CD4-positive, alpha-beta T cell treated with Interleukin-17A for 1 hour (primary cell): ENCODE measurements at regions not wholly inside any gene's neighbourhood (a gene's known extent, or its start where the extent isn't known, plus 50 kb on each side); places are given as distances from the start of the nearest gene placed in this dataset.

Source experiments
- DNase-seq: peaks from one replicate; pipeline ENCODE4 v3.0.0-alpha.2; 2020

- DNase-seq = no peak
Measured at GRCh38 chr12:61367281-61367785, 892.9 kb upstream of the USP15 start.

- no peak for DNase-seq
Measured at GRCh38 chr12:61369241-61369910, 890.8 kb upstream of the USP15 start.

GRCh38 chr12:61384511-61384910 is 875.7 kb upstream of the USP15 start:
- DNase-seq = no peak

- no peak for DNase-seq
Measured at GRCh38 chr12:61385771-61386170, 874.4 kb upstream of the USP15 start.

- no peak for DNase-seq
Measured at GRCh38 chr12:61397668-61398067, 862.5 kb upstream of the USP15 start.

- DNase-seq = no peak
Measured at GRCh38 chr12:61412201-61412600, 848.0 kb upstream of the USP15 start.

GRCh38 chr12:61414470-61414869 is 845.7 kb upstream of the USP15 start:
- DNase-seq = no peak

GRCh38 chr12:61422786-61423185 is 837.4 kb upstream of the USP15 start:
- no peak for DNase-seq

- no peak for DNase-seq
Measured at GRCh38 chr12:61452076-61452475, 808.1 kb upstream of the USP15 start.

GRCh38 chr12:61487728-61488127 is 772.5 kb upstream of the USP15 start:
- DNase-seq = no peak

GRCh38 chr12:61490526-61491498 is 769.4 kb upstream of the USP15 start:
- DNase-seq = no peak

- DNase-seq = no peak
Measured at GRCh38 chr12:61502179-61502578, 758.0 kb upstream of the USP15 start.

- no peak for DNase-seq
Measured at GRCh38 chr12:61504396-61505080, 755.7 kb upstream of the USP15 start.

GRCh38 chr12:61513499-61513898 is 746.7 kb upstream of the USP15 start:
- no peak for DNase-seq

- no peak for DNase-seq
Measured at GRCh38 chr12:61514016-61514415, 746.2 kb upstream of the USP15 start.

- DNase-seq = no peak
Measured at GRCh38 chr12:61521258-61521657, 738.9 kb upstream of the USP15 start.

- DNase-seq = no peak
Measured at GRCh38 chr12:61523276-61523992, 736.8 kb upstream of the USP15 start.

GRCh38 chr12:61524851-61525250 is 735.4 kb upstream of the USP15 start:
- no peak for DNase-seq

GRCh38 chr12:61525331-61525730 is 734.9 kb upstream of the USP15 start:
- no peak for DNase-seq

GRCh38 chr12:61530456-61530855 is 729.7 kb upstream of the USP15 start:
- no peak for DNase-seq

GRCh38 chr12:61531195-61531594 is 729.0 kb upstream of the USP15 start:
- DNase-seq = no peak

GRCh38 chr12:61536117-61536516 is 724.1 kb upstream of the USP15 start:
- DNase-seq = no peak

GRCh38 chr12:61536525-61536924 is 723.7 kb upstream of the USP15 start:
- DNase-seq = no peak
